NCI-H1092 treated with DMSO at 0.1 percent for 48 hours (cell line): ENCODE measurements at regions not wholly inside any gene's neighbourhood (a gene's known extent, or its start where the extent isn't known, plus 50 kb on each side); places are given as distances from the start of the nearest gene placed in this dataset.
"Not testable (repeated sequence)": the region's sequence is repeated elsewhere in the genome, so short reads cannot be mapped to it uniquely, and the experiment has no call there.

ENCODE experiments used
- DNase-seq: peaks from one replicate; lab custom pipeline; 2025; lab: John Stamatoyannopoulos, UW

DNA sequence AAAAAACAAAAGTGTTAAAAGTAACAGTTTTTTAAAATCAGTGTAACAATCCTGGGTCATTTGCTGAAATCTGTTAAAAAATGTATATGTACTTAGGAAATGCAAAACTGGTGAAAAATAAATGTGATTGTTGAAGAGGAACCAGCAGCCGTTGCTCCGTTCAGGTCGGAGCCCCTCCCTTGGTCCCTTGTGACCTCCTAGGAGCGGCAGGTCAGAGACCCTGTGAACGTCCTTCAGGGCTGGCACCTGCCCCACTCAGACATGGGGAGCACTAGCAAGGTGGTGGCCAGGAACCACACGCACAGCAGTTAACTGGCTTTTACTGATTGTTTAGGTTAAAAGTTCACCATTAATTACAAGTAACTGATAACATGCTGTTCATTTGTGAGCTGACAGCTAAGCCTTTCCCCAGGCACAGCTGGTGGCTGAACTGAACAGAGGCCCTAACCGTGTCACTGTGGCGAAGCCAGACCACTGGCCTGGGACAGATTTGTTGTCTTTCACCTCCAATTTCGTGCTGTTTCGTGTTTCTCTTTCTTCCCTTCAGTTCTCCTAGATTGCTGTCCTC lies 159.2 kb upstream of the ALKAL2 start:
- no peak for DNase-seq

DNA sequence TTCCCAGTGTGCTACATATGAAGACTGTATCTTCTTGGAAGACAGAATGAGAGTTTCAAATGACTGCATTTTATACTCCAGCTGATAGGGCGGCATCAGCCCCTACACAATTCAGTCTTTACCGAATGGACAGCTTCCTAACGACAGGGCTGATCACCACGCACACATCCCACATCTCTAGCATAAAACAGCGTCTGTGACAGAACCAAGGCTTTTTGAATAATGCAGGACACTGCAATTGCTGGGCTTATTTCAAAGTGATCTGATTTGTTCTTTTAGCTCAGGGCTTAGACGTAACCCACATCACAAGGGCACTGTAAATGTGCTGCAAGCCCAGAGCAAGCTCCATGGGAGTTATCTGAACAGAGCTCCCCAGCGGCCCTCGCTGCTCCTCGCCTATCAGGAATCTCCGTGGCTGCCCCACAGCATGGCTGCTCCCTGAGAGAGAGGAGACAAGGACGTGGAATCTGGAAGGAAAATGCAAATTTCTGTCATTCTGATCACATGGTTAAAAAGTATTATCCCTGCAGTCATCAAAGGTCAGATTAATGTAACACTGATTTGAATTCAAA lies 158.5 kb upstream of the ALKAL2 start:
- no peak for DNase-seq

DNA sequence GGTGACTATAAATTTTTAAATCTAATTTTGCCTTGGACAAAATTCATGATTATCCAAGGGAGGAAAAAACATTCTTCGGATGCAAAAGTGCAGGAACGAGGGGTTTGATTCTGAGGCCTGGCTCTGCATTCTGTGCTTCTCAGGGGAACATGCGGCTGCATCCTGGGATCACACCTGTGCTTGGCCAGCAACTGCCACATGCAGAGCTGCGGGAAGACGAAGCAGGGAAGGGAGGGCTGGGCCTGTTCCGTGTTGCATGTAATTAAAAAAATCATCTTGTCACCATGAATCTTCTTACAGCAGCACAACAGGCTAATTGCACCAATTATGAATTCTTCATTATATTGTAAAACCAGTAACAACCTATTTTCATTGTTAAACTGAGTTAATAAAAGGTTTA lies 158.0 kb upstream of the ALKAL2 start:
- no peak for DNase-seq

DNA sequence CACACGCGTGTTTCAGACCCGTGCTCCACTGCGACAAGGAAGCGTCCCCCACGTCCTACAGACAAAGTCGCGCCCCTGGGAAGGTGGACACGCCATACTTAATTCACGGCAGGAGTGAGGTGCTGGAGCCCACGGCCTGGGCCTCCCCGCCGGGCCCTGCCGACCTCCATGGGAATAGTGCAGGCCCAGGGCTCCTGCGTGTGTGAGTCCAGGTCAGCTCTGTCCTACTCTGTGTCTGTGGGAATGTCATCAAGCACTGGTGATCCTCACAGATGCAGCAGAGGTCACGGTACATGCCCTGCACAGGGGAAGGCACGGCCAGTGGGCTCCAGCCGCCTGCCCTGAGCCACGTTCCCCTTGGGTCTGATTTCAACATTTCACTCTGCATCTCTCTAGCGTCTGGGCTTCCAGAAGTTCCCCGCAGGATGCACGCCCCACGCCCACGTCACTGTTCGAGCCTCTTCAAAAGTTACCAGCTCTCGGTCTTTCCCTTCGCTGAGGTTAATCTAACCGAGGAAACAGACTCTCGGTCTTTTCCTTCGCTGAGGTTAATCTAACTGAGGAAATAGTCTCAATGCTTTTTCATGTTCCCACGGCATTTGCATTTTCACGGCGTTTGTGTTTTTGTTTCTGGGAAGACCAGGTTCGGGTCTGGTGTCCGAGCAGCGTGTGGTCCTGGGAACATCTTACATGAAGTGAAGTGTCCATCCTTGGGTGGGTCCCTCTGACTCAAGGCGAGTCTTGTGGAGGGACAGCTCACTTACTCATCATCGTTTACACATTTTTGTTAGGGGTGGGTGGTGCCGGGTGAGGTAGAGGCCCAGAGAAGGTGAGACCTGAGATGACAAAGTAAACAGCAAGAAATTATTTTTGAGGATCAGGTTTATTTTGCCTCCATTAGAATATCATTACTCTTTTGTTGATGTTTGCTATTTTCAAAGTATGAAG lies 157.3 kb upstream of the ALKAL2 start:
- DNase-seq, result no peak

DNA sequence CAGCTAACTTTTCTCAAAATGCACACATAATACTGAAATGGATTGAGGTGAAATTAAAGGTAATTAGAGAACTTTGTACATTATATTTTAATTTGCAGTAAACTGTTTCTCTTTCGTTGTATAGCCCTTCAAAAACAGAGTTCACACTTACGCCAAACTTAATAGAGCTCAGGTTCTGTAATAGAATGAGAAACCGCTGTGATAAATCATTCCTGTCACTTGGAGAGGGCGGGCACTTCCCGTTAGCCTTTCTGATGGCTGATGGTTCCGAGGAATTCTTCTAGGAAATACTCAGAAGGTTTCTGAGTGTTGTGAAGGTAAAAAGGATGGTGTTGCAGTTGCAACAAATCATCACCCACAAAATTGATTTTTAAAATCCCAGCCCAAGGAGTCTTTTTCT lies 155.8 kb upstream of the ALKAL2 start:
- no peak for DNase-seq

DNA sequence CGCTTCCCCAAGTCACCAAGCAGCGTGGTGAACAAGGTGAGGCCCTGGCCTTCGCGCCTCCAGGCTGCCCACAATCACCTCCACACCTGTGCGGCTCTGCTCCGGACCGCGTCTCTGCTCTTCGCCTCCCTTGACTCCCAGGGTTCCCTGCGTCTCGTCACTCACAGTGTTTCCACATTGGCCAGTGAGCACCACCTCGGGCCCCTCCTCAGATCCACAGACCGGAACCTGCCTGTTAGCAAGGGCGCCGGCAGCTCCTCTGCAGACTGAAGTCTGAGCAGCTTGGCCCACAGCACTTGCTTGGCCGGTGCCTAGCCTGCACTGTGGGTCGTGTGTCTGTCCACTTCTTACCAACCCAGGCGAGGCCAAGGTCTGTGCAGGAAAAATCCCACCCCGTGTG lies 155.3 kb upstream of the ALKAL2 start:
- DNase-seq, result no peak

DNA sequence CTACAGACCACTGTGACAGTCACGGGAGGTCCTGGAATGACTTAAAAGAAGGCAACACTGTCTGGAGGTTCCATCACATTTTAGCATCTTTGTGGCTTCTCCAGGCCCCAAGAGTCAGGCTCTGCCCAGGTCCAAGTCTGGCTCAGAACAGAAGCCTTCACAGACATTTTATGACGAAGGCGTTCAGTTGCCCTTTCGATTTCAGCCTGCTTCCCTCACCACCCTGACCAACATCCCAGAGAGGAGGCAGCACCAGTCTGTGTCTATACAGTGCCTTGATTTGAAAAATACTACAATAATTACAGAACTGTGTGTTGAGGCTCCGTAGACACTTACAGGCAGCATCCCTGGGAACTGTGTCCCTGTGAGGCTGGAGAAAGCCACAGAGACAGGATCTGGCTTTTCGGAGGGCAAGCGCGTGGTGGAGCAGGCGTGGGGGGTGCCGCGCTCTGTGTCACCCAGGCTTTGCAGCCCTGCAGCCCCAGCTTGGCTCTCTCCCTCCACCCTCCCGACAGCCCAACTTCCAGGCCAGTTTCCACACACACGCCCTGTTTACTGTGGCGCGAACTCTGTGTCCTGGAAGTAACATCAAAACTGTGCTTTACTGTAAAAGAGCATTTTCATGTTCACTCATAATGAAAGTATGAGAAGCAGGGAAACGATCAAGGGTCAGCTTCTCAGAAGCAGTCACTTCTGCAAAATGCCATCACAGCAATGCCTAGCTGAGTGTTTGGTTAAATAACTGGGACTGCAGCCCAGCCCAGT lies 153.5 kb upstream of the ALKAL2 start:
- DNase-seq, result no peak

DNA sequence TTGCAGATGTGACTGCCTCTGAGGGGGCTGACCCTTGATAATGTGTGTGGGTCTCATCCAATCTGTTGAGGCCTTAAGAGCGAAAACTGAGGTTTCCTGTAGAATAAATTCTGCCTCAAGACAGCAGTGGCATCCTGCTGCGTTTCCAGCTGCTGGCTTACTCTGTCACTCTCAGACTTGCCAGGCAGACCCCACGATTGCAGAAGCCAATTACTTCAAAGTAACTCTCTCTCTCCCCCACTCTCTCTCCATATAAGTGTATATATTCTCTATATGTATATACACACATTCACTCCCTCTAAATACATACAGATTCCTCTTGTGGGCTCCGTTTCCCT lies 152.5 kb upstream of the ALKAL2 start:
- DNase-seq, result no peak

DNA sequence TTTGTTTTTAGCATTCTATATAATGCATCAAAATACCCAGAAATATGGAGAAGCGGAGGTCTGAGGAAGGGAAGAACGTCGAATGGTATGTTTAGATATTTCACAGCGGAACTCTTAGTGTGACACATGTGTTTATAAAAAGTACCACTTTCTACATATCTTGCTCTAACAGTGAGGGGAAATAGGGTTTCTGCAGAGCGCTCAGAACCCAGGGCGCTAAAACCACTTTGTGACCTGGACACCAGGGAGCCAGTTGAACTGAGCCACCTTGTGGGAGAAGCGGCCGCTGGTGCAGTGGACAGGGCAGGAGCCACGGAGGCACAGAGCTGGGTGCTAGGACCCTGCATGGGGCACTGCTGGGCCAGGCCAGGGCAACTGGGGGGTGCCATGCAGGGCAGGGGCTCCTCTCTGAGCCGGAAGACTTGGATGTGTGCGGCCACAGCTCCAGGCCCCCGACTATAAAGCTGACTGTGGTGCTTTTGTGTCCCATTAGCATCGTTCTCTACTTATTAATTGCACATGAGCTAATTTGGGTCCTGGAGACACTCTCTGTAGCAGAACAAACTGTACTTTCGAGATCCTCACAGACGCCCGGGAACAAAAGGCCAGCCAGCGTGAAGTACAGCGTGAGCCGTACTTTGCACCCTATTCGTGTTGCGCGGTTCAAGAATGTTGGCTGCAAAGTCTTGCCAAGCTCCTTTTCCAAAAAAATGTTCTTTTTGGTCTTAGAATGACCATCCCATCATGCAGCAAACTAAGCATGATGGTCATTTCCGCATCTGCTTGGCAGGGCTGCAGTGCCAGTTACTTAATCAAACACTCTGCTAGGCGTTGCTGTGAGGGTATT lies 151.9 kb upstream of the ALKAL2 start:
- no peak for DNase-seq

DNA sequence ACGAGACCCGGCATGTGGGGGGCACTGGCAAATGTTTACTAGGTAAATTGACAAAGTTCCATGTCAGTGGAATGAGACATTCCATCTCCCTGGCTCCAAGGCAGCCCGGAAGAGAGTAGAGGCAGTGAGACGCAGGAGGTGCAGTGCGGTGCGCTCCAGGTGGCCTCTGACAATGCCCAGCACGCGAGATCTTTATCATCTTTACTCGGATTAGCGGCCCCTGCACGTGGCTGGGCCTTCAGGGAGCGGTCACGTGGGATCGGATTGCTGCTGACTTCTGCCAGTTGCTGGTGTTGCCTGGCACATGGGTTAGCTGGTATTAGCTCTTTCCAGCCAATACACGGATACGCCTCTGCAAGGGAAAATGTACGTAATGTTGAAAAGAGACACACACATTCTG lies 151.2 kb upstream of the ALKAL2 start:
- DNase-seq, result no peak

DNA sequence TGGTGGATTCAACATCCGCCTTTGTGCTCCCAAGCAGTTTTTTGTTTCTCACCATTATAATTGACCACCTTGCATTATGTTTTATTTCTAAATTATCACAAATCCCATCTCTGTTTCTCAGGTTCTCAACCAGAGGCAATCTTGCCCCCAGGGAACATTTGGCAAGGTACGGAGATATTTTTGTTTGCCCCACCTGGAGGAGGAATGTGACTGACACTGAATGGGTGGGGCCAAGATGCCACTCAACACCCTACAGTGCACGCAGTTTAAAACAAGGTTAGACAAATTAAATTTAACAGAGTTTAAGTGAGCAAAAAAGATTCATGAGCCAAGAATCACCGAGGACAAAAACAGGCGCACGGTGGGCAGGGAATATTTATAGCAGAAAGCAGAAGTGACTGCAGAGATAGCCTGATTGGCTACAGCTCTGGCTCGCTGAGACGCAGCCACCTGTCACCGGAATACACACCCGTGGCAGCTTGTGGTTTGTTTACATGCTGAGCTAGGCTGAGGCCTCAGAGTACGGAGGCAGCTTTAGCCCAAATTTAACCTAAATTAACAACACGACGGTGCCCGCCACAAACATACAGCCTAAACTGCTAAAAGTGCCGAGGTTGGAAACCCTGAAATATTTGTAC lies 150.0 kb upstream of the ALKAL2 start:
- peak; percentile 6 for DNase-seq

DNA sequence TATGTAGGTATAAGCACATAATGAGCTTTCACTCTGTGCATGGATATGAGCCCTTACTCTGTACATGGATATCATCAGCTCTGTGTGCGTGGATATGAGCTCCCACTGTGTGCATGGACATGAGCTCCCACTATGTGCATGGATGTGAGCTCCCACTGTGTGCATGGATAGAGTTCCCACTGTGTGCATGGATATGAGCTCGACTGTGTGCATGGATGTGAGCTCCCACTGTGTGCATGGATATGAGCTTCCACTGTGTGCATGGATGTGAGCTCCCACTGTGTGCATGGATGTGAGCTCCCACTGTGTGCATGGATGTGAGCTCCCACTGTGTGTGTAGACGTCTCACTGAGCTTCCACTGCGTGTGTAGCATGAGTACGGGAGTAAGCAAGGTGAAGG lies 149.3 kb upstream of the ALKAL2 start:
- no peak for DNase-seq

DNA sequence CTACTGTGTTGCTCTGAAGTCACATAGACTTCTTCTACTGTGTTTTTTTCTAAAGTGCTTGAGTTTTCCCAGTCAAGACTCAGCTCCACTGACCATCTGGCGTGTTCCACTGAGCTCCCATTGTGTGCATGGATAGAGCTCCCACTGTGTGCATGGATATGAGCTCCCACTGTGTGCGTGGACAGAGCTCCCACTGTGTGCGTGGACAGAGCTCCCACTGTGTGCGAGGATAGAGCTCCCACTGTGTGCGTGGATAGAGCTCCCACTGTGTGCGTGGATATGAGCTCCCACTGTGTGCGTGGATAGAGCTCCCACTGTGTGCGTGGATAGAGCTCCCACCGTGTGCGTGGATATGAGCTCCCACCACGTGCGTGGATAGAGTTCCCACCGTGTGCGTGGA lies 148.3 kb upstream of the ALKAL2 start:
- no peak for DNase-seq

DNA sequence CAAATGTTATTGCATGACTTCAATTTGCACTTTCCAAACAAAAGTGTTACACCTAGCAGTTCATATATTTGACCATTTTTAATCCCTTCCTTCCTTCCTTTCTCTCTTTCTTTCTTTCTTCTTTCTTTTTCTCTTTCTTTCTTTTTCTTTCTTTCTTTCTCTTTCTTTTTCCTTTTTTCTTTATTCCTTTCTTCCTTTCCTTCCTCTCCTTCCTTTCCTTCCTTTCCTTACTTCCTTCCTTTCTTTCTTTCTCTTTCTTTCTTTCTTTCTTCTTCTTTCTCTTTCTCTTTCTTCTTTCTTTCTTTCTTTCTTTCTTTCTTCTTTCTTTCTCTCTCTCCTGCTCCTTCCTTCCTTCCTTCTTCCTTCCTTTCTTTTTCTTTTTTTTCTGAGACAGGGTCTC lies 146.7 kb upstream of the ALKAL2 start:
- no peak for DNase-seq

DNA sequence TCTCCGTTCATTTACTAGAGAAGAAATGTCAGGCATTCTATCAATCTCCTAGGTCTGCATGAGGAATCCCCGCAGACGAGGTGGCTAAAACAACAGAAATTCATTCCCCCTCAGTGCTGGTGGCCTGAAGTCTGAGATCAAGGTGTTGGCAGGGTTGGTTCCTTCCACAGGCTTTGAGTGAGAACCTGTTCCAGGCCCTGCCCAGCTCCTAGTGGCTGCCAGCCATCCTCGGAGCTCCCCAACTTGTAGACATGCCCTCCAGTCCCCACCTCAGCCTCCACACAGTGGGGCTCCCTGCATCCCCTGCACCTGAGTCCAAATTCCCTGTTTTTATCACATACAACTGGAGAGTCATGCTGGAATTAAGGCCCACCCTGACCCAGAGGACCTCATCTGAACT lies 145.3 kb upstream of the ALKAL2 start:
- DNase-seq, result no peak

DNA sequence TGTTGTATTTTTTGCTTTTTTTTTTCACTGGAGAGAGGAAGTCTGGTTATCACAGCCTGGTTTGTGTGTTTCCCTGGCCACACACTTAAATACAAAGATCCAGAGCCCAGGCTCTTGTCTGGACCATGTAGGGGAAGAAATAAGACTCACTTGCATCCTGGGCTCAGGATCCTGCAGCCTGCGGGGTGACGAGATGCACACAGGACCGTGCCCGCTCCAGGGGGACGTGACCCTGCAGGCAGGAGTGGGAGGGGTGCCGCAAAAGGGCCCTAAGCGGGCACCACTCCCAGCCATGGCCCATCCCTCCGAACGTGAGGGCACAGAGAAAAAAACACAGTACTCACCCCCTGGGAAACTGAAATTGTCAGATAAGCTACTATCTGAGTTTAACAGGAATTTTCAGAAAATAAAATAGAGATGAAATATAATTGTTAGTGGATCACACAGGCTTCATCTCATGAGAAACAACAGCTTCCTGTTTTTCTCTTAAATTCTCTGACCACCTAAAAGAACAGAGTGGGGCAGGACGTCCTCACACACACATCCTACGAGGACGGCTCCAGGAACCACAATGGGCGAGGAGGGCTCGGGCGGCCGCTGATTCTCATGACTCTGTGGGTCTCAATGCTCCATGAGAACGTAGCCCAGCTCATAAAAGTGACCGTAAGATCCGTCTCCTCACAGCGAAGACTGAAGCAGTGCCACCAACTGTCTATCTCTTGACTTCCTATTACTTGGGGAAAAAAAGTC lies 142.6 kb upstream of the ALKAL2 start:
- no peak for DNase-seq

DNA sequence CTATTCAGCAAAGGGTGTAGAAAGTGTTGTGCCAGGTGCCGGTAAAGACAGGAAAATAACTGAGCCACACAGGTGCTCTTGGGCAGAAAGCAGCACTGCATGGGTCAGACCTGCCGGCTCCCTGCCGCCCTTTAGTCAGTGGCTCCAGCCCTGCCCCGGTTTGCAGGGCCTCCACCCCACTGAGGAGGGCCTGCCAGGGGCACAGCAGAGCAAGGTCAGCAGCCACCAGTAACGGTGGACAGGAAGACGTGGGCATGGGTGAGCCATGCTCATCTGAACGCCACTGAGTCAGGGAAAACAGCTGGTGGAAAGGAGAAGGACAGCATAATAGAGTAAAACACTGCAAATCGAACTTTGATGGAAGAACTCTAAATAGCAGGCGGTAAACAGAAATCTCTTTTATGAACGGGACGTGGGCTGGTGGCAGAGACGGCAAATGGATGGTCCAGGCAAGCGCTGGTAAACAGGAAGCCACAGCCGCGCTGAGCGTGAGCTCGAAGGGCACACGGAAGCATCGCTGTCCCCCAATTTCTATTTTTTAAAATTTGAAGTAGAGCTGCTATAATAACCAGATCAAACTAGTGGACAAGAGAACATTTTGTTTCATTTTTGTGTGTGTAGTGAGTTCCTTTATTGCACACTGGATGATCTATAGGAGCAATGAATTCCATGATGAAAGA lies 141.8 kb upstream of the ALKAL2 start:
- DNase-seq, result no peak

DNA sequence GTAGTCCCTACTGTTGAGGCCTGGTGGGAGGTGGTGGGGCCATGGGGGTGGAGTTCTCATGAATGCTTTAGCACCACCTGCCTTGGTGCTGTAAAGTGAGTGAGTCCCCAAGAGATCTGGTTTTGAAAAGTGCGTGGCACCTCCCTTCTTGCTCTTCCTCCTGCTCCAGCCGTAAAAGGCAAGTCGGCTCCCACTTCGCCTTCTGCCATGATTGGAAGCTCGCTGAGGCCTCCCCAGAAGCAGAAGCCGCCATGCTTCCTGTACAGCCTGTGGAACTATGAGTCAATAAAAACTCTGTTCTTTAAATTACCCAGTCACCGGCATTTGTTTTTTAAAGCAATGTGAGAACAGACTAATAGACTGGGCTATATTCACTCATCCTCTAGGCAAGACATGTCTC lies 141.3 kb upstream of the ALKAL2 start:
- no peak for DNase-seq

DNA sequence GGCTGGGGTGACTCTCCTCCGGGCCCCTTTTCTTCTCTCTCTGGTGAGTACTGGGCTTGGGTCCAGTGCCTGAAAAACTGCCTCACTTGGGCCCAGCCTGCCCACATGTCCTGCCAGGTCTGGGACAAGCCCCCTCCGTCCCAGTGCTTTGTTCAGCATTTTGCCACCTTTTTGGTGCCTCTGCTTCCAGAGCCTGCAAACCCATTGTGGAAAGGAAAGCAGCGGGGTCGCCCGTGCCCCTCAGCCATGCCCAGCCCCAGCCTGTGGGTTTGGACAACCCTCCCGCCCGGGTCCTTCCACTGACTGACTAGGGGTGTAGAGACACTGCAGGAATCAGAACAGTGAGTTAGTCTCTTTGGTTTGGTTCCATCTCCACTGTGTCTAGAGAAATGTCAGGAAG lies 140.7 kb upstream of the ALKAL2 start:
- DNase-seq, result no peak

DNA sequence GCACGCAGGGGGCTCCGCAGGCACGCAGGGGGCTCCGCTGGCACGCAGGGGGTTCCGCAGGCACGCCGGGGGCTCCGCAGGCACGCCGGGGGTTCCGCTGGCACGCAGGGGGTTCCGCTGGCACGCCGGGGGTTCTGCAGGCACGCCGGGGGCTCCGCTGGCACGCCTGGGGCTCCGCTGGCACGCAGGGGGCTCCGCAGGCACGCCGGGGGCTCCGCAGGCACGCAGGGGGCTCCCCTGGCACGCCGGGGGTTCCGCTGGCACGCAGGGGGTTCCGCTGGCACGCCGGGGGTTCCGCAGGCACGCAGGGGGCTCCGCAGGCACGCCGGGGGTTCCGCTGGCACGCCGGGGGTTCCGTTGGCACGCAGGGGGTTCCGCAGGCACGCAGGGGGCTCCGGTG lies 138.8 kb upstream of the ALKAL2 start:
- not testable (repeated sequence) for DNase-seq
